Activated T-cell treated with anti-CD3 and anti-CD28 coated beads, Interleukin-2, amount 50 U/mL, for 72 hours (primary cell): ENCODE measurements at regions not wholly inside any gene's neighbourhood (a gene's known extent, or its start where the extent isn't known, plus 50 kb on each side); places are given as distances from the start of the nearest gene placed in this dataset.

ENCODE experiments used
- ATAC-seq, 2 donors: fragments of 150-1000 bp; cut with Tn5 transposase; replicated peaks in 1 of 2; 2 replicates each; pipeline ENCODE4 v1.10.0; 2021; ENCODE audit warnings: moderate library complexity in 2 of 2, mild to moderate bottlenecking in 1 of 2
- DNase-seq, 2 donors: peaks; one replicate each; pipeline ENCODE4 v3.0.0; 2021 to 2022; ENCODE audit warnings: mixed read lengths in 1 of 2
- H3K27ac Mint-ChIP-seq: one replicate; pipeline ENCODE4 v1.8.0; 2022; ENCODE audit warnings: mild to moderate bottlenecking, moderate library complexity, mixed read lengths
- H3K27me3 Mint-ChIP-seq: one replicate; pipeline ENCODE4 v1.8.0; 2022; ENCODE audit warnings: low read depth, mixed read lengths
- H3K36me3 Mint-ChIP-seq, 2 donors: one replicate each; pipeline ENCODE4 v1.8.0; 2022; ENCODE audit warnings: mixed read lengths in 2 of 2, mild to moderate bottlenecking in 1 of 2; ENCODE audit not compliant: insufficient read depth in 2 of 2
- H3K4me1 Mint-ChIP-seq: one replicate; pipeline ENCODE4 v1.8.0; 2022; ENCODE audit warnings: low read depth, mixed read lengths
- H3K4me3 Mint-ChIP-seq, 2 donors: one replicate each; pipeline ENCODE4 v1.8.0; 2022; ENCODE audit warnings: mild to moderate bottlenecking in 2 of 2, mixed read lengths in 2 of 2, moderate library complexity in 2 of 2
- H3K9me3 Mint-ChIP-seq, 2 donors: one replicate each; pipeline ENCODE4 v1.8.0; 2022; ENCODE audit warnings: mixed read lengths in 2 of 2

DNA sequence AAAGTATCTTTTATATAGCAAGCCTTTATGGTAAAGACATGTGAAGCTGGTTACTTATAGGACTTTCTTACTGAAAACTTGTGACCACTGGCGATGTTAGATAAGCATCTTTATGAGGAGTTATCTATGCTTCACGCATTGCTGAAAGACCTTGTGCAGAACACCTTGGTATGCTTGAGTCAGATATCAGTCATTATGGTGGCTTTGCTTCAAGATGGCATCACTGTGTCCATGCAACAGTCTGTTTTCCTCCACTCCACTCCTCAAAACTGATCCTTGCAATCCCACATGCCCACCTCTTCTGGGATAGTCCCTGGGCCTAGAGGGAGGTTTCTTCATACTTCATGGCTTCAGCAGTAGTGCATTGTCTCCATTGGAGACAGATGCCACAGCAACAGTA, 656.3 kb downstream of the ZNF385D start:
- Mint-ChIP-seq H3K36me3 (no peaks in the 10 kb centered on the region), H3K9me3 (peaks cover 1 to 2% of the 10 kb centered on the region in 2 donors), H3K4me1 (no peaks in the 10 kb centered on the region), H3K4me3 (no peak overlapping the region), H3K27ac (no peak overlapping the region), H3K27me3 (no peaks in the 10 kb centered on the region)
- no peak for DNase-seq
- ATAC-seq: no peak

- Mint-ChIP-seq H3K9me3 (peaks cover 2 to 4% of the 10 kb centered on the region in 2 donors), H3K4me1 (no peaks in the 10 kb centered on the region), H3K4me3 (no peak overlapping the region), H3K36me3 (no peaks in the 10 kb centered on the region), H3K27me3 (no peaks in the 10 kb centered on the region), H3K27ac (no peak overlapping the region)
- DNase-seq (no peak), ATAC-seq (no peak)
Observed at GRCh38 chr3:21073561-21073960, 677.4 kb downstream of the ZNF385D start.

- ATAC-seq (no peak), DNase-seq (no peak)
- no peak overlapping the region for H3K27ac Mint-ChIP-seq
- H3K27me3 Mint-ChIP-seq: no peaks in the 10 kb centered on the region
- peaks cover 0 to 1% of the 10 kb centered on the region in 2 donors for H3K36me3 Mint-ChIP-seq
- peaks cover 6% of the 10 kb centered on the region in 2 donors for H3K9me3 Mint-ChIP-seq
- no peaks in the 10 kb centered on the region for H3K4me1 Mint-ChIP-seq
- no peak overlapping the region for H3K4me3 Mint-ChIP-seq
Observed at GRCh38 chr3:21067031-21067813, 683.8 kb downstream of the ZNF385D start.

- ATAC-seq (no peak), DNase-seq (no peak)
- H3K4me1 Mint-ChIP-seq: no peaks in the 10 kb centered on the region
- no peak overlapping the region for H3K4me3 Mint-ChIP-seq
- H3K27ac Mint-ChIP-seq: no peak overlapping the region
- H3K27me3 Mint-ChIP-seq: no peaks in the 10 kb centered on the region
- no peaks in the 10 kb centered on the region for H3K36me3 Mint-ChIP-seq
- H3K9me3 Mint-ChIP-seq: peaks cover 2 to 3% of the 10 kb centered on the region in 2 donors
Observed at GRCh38 chr3:21062831-21063294, 688.1 kb downstream of the ZNF385D start.

DNA sequence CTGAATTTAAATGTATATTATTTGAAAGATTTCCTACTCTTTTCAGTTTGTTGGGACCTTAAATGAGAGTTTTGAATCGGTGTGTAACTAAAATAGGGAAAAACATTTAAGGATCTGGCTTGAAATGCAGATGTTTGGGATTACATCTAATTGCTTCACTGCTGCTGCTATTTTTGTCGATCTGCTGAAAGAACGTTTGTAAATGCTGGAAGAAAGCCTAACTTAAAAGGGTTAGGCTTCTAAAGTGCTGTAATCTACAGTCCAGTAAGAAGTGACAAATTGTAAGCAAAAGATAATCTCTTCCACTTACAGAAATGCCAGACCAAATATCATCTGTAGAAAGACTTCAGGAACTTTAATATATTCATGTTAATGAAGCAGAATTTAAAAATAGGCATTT, 691.6 kb downstream of the ZNF385D start:
- Mint-ChIP-seq H3K4me1 (no peaks in the 10 kb centered on the region), H3K27ac (no peak overlapping the region), H3K4me3 (no peak overlapping the region), H3K27me3 (no peaks in the 10 kb centered on the region), H3K36me3 (no peaks in the 10 kb centered on the region), H3K9me3 (peaks cover 3 to 5% of the 10 kb centered on the region in 2 donors)
- ATAC-seq: no peak
- no peak for DNase-seq

GRCh38 chr3:21056293-21056692, 694.7 kb downstream of the ZNF385D start:
- Mint-ChIP-seq H3K9me3 (peaks cover 6% of the 10 kb centered on the region in 2 donors), H3K4me1 (no peaks in the 10 kb centered on the region), H3K4me3 (no peak overlapping the region), H3K27me3 (no peaks in the 10 kb centered on the region), H3K27ac (no peak overlapping the region), H3K36me3 (no peaks in the 10 kb centered on the region)
- no peak for ATAC-seq
- DNase-seq: no peak

- Mint-ChIP-seq H3K4me1 (no peaks in the 10 kb centered on the region), H3K27ac (no peak overlapping the region), H3K4me3 (no peak overlapping the region), H3K9me3 (peaks cover 7 to 8% of the 10 kb centered on the region in 2 donors), H3K27me3 (no peaks in the 10 kb centered on the region), H3K36me3 (no peaks in the 10 kb centered on the region)
- DNase-seq (no peak), ATAC-seq (no peak)
Observed at GRCh38 chr3:21055015-21055414, 696.0 kb downstream of the ZNF385D start.

DNA sequence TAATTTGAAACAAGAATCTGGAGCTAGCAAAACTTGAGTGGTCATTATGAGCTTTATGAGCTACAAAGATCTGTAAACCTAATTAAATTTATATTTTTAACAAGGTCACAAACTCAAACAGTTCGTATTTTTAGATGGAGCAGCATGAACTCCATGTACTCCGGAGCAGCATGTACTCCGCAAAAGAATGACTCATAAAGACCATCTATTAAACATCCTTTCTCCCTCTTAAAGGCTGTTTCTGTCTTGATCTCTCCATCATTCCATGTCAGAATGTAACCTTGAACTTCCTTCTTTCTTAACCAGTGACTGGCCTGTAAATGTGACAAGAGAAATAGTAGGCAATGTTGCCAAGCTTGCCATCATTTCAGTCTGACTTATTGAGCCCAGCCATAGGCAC, 696.9 kb downstream of the ZNF385D start:
- DNase-seq: no peak
- ATAC-seq: no peak
- no peaks in the 10 kb centered on the region for H3K36me3 Mint-ChIP-seq

GRCh38 chr3:21049334-21050062, 701.5 kb downstream of the ZNF385D start:
- Mint-ChIP-seq H3K27me3 (no peaks in the 10 kb centered on the region), H3K4me3 (no peak overlapping the region), H3K4me1 (no peaks in the 10 kb centered on the region), H3K27ac (no peak overlapping the region), H3K9me3 (peaks cover 5% of the 10 kb centered on the region in 2 donors), H3K36me3 (no peaks in the 10 kb centered on the region)
- DNase-seq (no peak), ATAC-seq (no peak)

More for the DNA sequence above, 696.9 kb downstream of the ZNF385D start:
- no peaks in the 10 kb centered on the region for H3K27me3 Mint-ChIP-seq
- H3K27ac Mint-ChIP-seq: no peak overlapping the region
- no peak overlapping the region for H3K4me3 Mint-ChIP-seq
- peaks cover 7 to 8% of the 10 kb centered on the region in 2 donors for H3K9me3 Mint-ChIP-seq
- no peaks in the 10 kb centered on the region for H3K4me1 Mint-ChIP-seq

- H3K36me3 Mint-ChIP-seq: no peaks in the 10 kb centered on the region
- no peaks in the 10 kb centered on the region for H3K27me3 Mint-ChIP-seq
- H3K4me1 Mint-ChIP-seq: no peaks in the 10 kb centered on the region
- DNase-seq (no peak), ATAC-seq (no peak)
- H3K27ac Mint-ChIP-seq: no peak overlapping the region
- H3K9me3 Mint-ChIP-seq: peaks cover 7% of the 10 kb centered on the region in 2 donors
- no peak overlapping the region for H3K4me3 Mint-ChIP-seq
Observed at GRCh38 chr3:21043139-21043538, 707.9 kb downstream of the ZNF385D start.

DNA sequence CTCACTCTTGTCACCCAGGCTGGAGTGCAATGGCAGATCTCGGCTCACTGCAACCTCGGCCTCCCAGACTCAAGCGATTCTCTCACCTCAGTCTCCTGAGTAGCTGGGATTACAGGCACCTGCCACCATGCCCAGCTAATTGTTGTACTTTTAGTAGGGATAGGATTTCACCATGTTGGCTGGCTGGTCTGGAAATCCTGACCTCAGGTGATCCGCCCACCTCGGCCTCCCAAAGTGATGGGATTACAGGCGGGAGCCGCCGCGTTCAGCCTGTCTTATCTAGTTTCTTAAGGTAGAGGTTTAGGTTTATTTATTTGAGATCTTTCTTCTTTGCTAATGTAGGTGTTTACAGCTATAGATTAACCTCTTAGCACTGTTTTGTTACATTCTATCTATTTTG, 708.8 kb downstream of the ZNF385D start:
- no peak for DNase-seq
- Mint-ChIP-seq H3K4me1 (no peaks in the 10 kb centered on the region), H3K27me3 (no peaks in the 10 kb centered on the region), H3K9me3 (peaks cover 6 to 7% of the 10 kb centered on the region in 2 donors), H3K27ac (no peak overlapping the region), H3K4me3 (no peak overlapping the region), H3K36me3 (no peaks in the 10 kb centered on the region)
- no peak for ATAC-seq

DNA sequence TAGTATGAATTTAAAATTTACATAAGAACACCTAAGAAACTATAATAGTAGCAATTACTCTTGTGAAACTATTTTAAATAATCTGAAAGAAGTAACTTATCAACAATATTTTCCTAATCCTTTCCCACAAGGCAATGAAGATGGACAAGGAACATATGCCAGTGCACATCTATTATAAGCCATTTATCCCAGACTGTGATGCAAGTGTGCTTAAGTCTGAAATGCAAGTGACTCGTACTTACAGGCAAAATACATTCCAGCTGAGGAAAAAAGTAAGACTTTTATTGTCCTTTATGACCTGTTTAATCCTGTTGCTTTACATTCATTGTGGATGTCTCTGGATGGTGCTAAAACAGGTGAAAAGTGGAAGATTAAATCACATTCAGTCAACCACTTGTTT, 709.4 kb downstream of the ZNF385D start:
- H3K4me1 Mint-ChIP-seq: no peaks in the 10 kb centered on the region
- no peaks in the 10 kb centered on the region for H3K27me3 Mint-ChIP-seq
- no peak overlapping the region for H3K27ac Mint-ChIP-seq
- ATAC-seq (no peak), DNase-seq (no peak)
- H3K9me3 Mint-ChIP-seq: peaks cover 6 to 7% of the 10 kb centered on the region in 2 donors
- H3K36me3 Mint-ChIP-seq: no peaks in the 10 kb centered on the region
- H3K4me3 Mint-ChIP-seq: no peak overlapping the region

DNA sequence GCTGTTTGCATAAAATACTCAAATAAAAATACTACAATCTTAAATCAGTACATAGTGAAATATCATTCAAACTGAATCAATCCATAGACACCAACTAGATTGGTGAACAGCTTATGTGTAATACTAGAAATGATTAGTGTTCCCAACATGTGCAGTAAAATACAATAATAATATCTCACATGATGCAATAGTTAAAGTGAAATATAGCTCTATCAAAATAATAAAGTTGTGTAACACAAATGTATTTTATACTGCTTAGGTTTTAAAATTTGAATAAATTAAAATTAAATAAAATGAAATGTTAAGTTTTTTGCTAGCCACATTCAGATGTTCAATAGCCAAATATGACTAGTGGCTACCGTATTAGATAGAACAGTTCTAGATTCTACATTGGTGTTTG, 714.1 kb downstream of the ZNF385D start:
- no peaks in the 10 kb centered on the region for H3K27me3 Mint-ChIP-seq
- no peak for DNase-seq
- H3K36me3 Mint-ChIP-seq: peaks cover 0 to 3% of the 10 kb centered on the region in 2 donors
- no peaks in the 10 kb centered on the region for H3K4me1 Mint-ChIP-seq
- no peak overlapping the region for H3K27ac Mint-ChIP-seq
- no peak for ATAC-seq
- H3K9me3 Mint-ChIP-seq: peaks cover 4 to 7% of the 10 kb centered on the region in 2 donors
- H3K4me3 Mint-ChIP-seq: no peak overlapping the region
